Duodenal mucosa (tissue), 2 donors: ENCODE measurements at regions not wholly inside any gene's neighbourhood (a gene's known extent, or its start where the extent isn't known, plus 50 kb on each side); places are given as distances from the start of the nearest gene placed in this dataset.

Experiments used
- H3K27ac ChIP-seq: one replicate; pipeline ENCODE4 v1.7.0; 2013; ENCODE audit warnings: low read depth, low read length
- H3K27me3 ChIP-seq, 2 donors: one replicate each; pipeline ENCODE4 v1.7.0; 2013; ENCODE audit warnings: low read length in 2 of 2, control low read depth in 1 of 2; ENCODE audit not compliant: insufficient read depth in 2 of 2, control insufficient read depth in 1 of 2
- H3K36me3 ChIP-seq, 2 donors: one replicate each; pipeline ENCODE4 v1.7.0; 2013; ENCODE audit warnings: low read length in 2 of 2, control low read depth in 1 of 2; ENCODE audit not compliant: insufficient read depth in 2 of 2, control insufficient read depth in 1 of 2
- H3K4me1 ChIP-seq, 2 donors: one replicate each; pipeline ENCODE4 v1.7.0; 2013; ENCODE audit warnings: low read length in 2 of 2, control low read depth in 1 of 2; ENCODE audit not compliant: insufficient read depth in 2 of 2, control insufficient read depth in 1 of 2
- H3K4me3 ChIP-seq, 2 donors: one replicate each; pipeline ENCODE4 v1.7.0; 2013; ENCODE audit warnings: low read length in 2 of 2, low read depth in 1 of 2
- H3K9ac ChIP-seq, 2 donors: one replicate each; pipeline ENCODE4 v1.7.0; 2013; ENCODE audit warnings: low read length in 2 of 2, low read depth in 1 of 2
- H3K9me3 ChIP-seq, 2 donors: one replicate each; pipeline ENCODE4 v1.7.0; 2013; ENCODE audit warnings: low read length in 2 of 2, control low read depth in 1 of 2; ENCODE audit not compliant: control insufficient read depth in 1 of 2

- H3K36me3 ChIP-seq: no peaks in the 10 kb centered on the region
Measured at GRCh38 chr5:29040404-29040803, 2002.0 kb upstream of the CDH9 start.

DNA sequence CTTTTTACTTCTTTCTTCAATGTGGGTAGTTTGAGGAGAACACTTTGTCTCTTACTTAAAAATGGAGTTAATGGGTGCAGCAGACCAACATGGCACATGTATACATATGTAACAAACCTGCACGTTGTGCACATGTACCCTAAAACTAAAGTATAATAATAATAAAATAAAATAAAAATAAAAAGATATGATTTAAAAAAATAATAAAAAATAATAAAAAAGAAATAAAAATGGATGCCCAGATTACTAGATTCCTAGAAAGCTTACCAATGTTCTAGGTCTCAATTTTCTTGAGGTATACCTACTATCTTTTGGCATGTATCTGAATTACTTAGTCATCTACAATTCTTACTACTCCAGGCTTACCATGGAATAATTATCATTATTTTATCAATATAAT lies 2001.6 kb upstream of the CDH9 start:
- H3K27ac ChIP-seq: no peak overlapping the region
- H3K36me3 ChIP-seq: no peaks in the 10 kb centered on the region
- H3K9ac ChIP-seq: no peak overlapping the region
- H3K9me3 ChIP-seq: peaks cover 0 to 4% of the 10 kb centered on the region in 2 donors
- H3K4me3 ChIP-seq: no peak overlapping the region
- no peaks in the 10 kb centered on the region for H3K27me3 ChIP-seq
- no peaks in the 10 kb centered on the region for H3K4me1 ChIP-seq

More at GRCh38 chr5:29040404-29040803, 2002.0 kb upstream of the CDH9 start:
- Histone ChIP-seq H3K4me1 (no peaks in the 10 kb centered on the region), H3K4me3 (no peak overlapping the region), H3K27me3 (no peaks in the 10 kb centered on the region), H3K27ac (no peak overlapping the region), H3K9me3 (peaks cover 0 to 4% of the 10 kb centered on the region in 2 donors), H3K9ac (no peak overlapping the region)

- H3K9ac ChIP-seq: no peak overlapping the region
- no peaks in the 10 kb centered on the region for H3K36me3 ChIP-seq
- no peaks in the 10 kb centered on the region for H3K4me1 ChIP-seq
- no peak overlapping the region for H3K4me3 ChIP-seq
- no peak overlapping the region for H3K27ac ChIP-seq
- H3K9me3 ChIP-seq: no peaks in the 10 kb centered on the region
- H3K27me3 ChIP-seq: no peaks in the 10 kb centered on the region
Measured at GRCh38 chr5:29037716-29038115, 1999.3 kb upstream of the CDH9 start.

DNA sequence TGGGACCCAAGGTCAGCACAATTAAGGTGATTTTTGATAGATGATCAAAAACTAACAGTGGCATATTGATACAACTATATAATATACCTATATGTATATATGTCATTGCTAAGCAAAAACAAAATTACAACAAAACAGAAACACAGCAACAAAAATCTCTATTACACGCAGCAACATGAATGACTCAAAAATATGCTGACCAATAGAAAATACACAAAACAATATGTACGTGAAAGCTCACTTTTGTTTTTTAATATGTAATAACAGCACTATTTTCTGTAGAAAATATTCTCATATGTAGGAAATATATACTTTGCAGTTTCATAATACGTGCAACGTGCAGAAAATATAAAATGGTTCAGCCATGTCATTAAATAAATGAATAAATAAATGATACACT lies 1985.7 kb upstream of the CDH9 start:
- no peaks in the 10 kb centered on the region for H3K36me3 ChIP-seq
- H3K4me1 ChIP-seq: no peaks in the 10 kb centered on the region
- H3K27me3 ChIP-seq: no peaks in the 10 kb centered on the region
- H3K9me3 ChIP-seq: no peaks in the 10 kb centered on the region
- H3K27ac ChIP-seq: no peak overlapping the region
- H3K4me3 ChIP-seq: no peak overlapping the region
- no peak overlapping the region for H3K9ac ChIP-seq

DNA sequence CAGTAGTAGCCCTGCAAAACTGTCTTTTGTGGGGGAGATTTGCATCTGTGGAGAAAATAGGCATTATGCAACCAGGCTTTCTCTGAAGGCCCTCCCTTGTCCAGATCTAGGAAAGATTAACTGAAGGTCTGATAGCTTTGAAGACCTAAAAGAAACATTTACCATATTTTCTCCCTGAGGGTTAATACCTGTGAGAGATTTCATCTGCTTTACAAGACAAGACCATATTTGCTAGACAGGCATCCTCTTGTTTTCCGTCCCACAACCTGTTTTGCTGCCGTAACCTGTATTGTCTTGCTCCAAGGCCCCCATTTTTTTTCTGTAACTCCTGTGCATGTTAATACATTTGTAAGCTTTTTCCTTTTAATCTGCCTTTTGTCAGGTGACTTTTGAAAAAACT lies 1985.2 kb upstream of the CDH9 start:
- Histone ChIP-seq H3K27me3 (no peaks in the 10 kb centered on the region), H3K27ac (no peak overlapping the region), H3K4me3 (no peak overlapping the region)

GRCh38 chr5:29017501-29017900 lies 1979.1 kb upstream of the CDH9 start:
- Histone ChIP-seq H3K36me3 (no peaks in the 10 kb centered on the region), H3K4me1 (no peaks in the 10 kb centered on the region), H3K4me3 (no peak overlapping the region), H3K27me3 (no peaks in the 10 kb centered on the region), H3K9me3 (peaks cover 0 to 2% of the 10 kb centered on the region in 2 donors), H3K27ac (no peak overlapping the region), H3K9ac (no peak overlapping the region)

More for the DNA sequence above, 1985.2 kb upstream of the CDH9 start:
- Histone ChIP-seq H3K9me3 (no peaks in the 10 kb centered on the region), H3K9ac (no peak overlapping the region), H3K4me1 (no peaks in the 10 kb centered on the region), H3K36me3 (no peaks in the 10 kb centered on the region)

- H3K9ac ChIP-seq: no peak overlapping the region
- no peaks in the 10 kb centered on the region for H3K27me3 ChIP-seq
- H3K4me3 ChIP-seq: no peak overlapping the region
- H3K4me1 ChIP-seq: no peaks in the 10 kb centered on the region
- peaks cover 0 to 2% of the 10 kb centered on the region in 2 donors for H3K9me3 ChIP-seq
- no peaks in the 10 kb centered on the region for H3K36me3 ChIP-seq
- no peak overlapping the region for H3K27ac ChIP-seq
Measured at GRCh38 chr5:29016067-29016466, 1977.7 kb upstream of the CDH9 start.

DNA sequence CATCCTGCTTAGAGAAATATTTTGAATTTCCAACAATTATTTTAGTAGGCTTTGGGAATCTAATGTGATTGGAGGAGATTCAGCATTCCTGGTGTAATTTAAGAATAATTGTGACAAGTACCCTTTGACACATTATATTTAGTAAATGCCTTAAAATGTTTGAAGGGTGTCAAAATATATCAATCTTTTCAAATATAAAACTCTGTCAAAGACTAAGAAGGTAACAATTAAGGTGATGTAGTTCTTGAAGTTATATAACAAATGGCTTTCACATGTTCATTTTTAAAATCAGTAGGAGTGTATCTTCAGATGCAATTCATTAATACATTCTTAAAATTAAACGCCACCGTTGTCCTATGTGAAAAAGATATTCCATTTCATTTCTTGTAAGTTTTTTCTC lies 1977.1 kb upstream of the CDH9 start:
- H3K27me3 ChIP-seq: no peaks in the 10 kb centered on the region
- peaks cover 0 to 2% of the 10 kb centered on the region in 2 donors for H3K9me3 ChIP-seq
- no peaks in the 10 kb centered on the region for H3K36me3 ChIP-seq
- no peak overlapping the region for H3K27ac ChIP-seq
- no peak overlapping the region for H3K4me3 ChIP-seq
- no peaks in the 10 kb centered on the region for H3K4me1 ChIP-seq
- no peak overlapping the region for H3K9ac ChIP-seq

DNA sequence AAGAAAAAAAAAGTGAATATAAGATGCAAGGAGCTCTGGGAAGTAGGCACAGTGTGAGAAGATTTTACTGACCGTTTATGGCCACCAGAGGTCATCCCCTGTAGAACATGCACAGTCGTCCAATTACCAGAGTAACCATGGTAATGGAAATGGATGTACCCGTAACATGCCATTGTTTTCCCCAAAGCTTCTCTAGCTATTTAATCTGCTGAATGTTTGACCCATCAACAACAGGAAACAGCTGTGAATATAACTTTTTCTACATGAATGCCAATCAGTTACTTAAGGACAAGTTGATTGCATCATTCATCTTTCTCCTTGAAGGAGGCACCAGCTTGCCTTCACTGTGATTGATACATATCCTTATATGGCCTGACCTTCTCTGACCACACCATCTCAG lies 1967.0 kb upstream of the CDH9 start:
- H3K9me3 ChIP-seq: no peaks in the 10 kb centered on the region
- H3K36me3 ChIP-seq: no peaks in the 10 kb centered on the region
- no peaks in the 10 kb centered on the region for H3K27me3 ChIP-seq
- no peak overlapping the region for H3K9ac ChIP-seq
- no peak overlapping the region for H3K27ac ChIP-seq
- no peak overlapping the region for H3K4me3 ChIP-seq
- no peaks in the 10 kb centered on the region for H3K4me1 ChIP-seq

DNA sequence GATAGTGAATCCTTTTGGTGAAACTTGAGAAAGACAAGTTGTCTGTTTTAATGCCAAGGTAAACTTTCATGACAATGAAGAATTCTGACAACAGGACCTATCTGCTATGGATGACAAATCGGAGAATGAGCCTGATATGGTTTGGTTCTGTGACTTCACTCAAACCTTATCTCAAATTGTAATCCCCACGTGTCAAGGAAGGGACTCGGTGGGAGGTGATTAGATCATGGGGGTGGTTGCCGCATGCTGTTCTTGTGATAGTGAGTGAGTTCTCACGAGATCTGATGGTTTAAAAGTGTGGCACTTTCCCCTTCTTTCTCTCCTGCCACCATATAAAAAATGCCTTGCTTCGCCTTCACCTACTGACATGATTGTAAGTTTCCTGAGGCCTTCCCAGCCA lies 1964.1 kb upstream of the CDH9 start:
- Histone ChIP-seq H3K27ac (no peak overlapping the region), H3K4me1 (no peaks in the 10 kb centered on the region), H3K4me3 (no peak overlapping the region), H3K36me3 (no peaks in the 10 kb centered on the region), H3K27me3 (no peaks in the 10 kb centered on the region), H3K9ac (no peak overlapping the region), H3K9me3 (no peaks in the 10 kb centered on the region)

DNA sequence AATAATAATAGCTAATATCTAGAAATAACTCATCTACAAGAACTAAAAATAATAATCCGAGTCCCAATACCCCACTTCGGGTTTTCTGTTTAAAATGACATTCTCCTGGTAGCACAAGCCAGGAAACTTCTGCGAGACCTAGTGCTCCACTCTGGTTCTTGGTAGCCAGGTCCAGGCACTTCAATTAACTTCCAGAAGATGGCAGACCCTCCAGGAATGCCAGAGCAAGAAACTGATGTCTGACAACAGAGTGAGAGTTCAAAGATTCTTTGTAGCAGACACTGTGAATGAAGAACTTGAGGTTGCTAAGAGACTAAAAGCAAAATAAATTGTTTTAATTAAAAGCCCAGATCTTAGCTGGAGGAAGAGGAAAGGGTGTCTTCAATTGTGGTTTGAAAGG lies 1963.3 kb upstream of the CDH9 start:
- H3K4me3 ChIP-seq: no peak overlapping the region
- no peak overlapping the region for H3K27ac ChIP-seq
- H3K9ac ChIP-seq: no peak overlapping the region

More for the DNA sequence above, 1963.3 kb upstream of the CDH9 start:
- Histone ChIP-seq H3K27me3 (no peaks in the 10 kb centered on the region), H3K9me3 (no peaks in the 10 kb centered on the region), H3K36me3 (no peaks in the 10 kb centered on the region), H3K4me1 (no peaks in the 10 kb centered on the region)
